MM.1S (cell line): ENCODE measurements at regions not wholly inside any gene's neighbourhood (a gene's known extent, or its start where the extent isn't known, plus 50 kb on each side); places are given as distances from the start of the nearest gene placed in this dataset.

Experiments used
- DNase-seq: peaks from one replicate; pipeline ENCODE4 v3.0.0-alpha.2; 2015
- H2AFZ ChIP-seq: fragments of 300-600 bp; sonication (generic); 2 replicates; pipeline ENCODE4 v1.6.0; 2016; ENCODE audit warnings: antibody characterized with exemption, low read length
- H3F3A ChIP-seq: fragments of 300-600 bp; sonication (generic); 2 replicates; pipeline ENCODE4 v1.6.1; 2016; ENCODE audit warnings: mild to moderate bottlenecking, antibody characterized with exemption, low read length, moderate library complexity, mixed read lengths; ENCODE audit not compliant: insufficient read depth
- H3K27ac ChIP-seq: fragments of 300-600 bp; sonication (generic); 2 replicates; pipeline ENCODE4 v1.5.1; 2016; ENCODE audit warnings: mild to moderate bottlenecking, low read length
- H3K27me3 ChIP-seq: fragments of 300-600 bp; sonication (generic); replicated peaks from 2 replicates; pipeline ENCODE4 v1.6.0; 2016; ENCODE audit warnings: low read length; ENCODE audit not compliant: insufficient read depth
- H3K36me3 ChIP-seq: fragments of 300-600 bp; sonication (generic); replicated peaks from 2 replicates; pipeline ENCODE4 v1.6.1; 2016; ENCODE audit warnings: mild to moderate bottlenecking, low read length, mixed read lengths; ENCODE audit not compliant: insufficient read depth
- H3K4me1 ChIP-seq: fragments of 300-600 bp; sonication (generic); 2 replicates; pipeline ENCODE4 v1.6.1; 2016; ENCODE audit warnings: low read length, mixed read lengths
- H3K4me2 ChIP-seq: fragments of 300-600 bp; sonication (generic); 2 replicates; pipeline ENCODE4 v1.6.0; 2016; ENCODE audit warnings: low read depth, low read length
- H3K4me3 ChIP-seq: fragments of 300-600 bp; sonication (generic); 2 replicates; pipeline ENCODE4 v1.5.1; 2016; ENCODE audit warnings: low read length, mixed read lengths
- H3K79me2 ChIP-seq: fragments of 300-600 bp; sonication (generic); 2 replicates; pipeline ENCODE4 v1.6.1; 2016; ENCODE audit warnings: mixed run types, low read length, mixed read lengths
- H3K9ac ChIP-seq: fragments of 300-600 bp; sonication (generic); 2 replicates; pipeline ENCODE4 v1.6.1; 2016; ENCODE audit warnings: low read length, mixed read lengths
- H3K9me2 ChIP-seq: fragments of 300-600 bp; sonication (generic); replicated peaks from 2 replicates; pipeline ENCODE4 v1.6.1; 2016; ENCODE audit warnings: mild to moderate bottlenecking, low read length, mixed read lengths; ENCODE audit not compliant: insufficient read depth
- H3K9me3 ChIP-seq: fragments of 300-600 bp; sonication (generic); replicated peaks from 2 replicates; pipeline ENCODE4 v1.6.1; 2016; ENCODE audit warnings: mild to moderate bottlenecking, low read length, mixed read lengths; ENCODE audit not compliant: insufficient read depth
- H4K20me1 ChIP-seq: fragments of 300-600 bp; sonication (generic); 2 replicates; pipeline ENCODE4 v1.6.1; 2016; ENCODE audit warnings: mild to moderate bottlenecking, low read length, moderate library complexity, mixed read lengths; ENCODE audit not compliant: insufficient read depth
- CTCF ChIP-seq: fragments of 300-600 bp; sonication (generic); IDR thresholded peaks from 2 replicates; pipeline ENCODE4 v1.5.1; 2016; ENCODE audit warnings: antibody characterized with exemption, low read length, mixed read lengths
- EZH2 ChIP-seq: fragments of 300-600 bp; sonication (generic); optimal IDR thresholded peaks from 2 replicates; pipeline ENCODE3; 2017; ENCODE audit warnings: low read depth, mild to moderate bottlenecking, antibody characterized with exemption, low read length, mixed read lengths
- EZH2phosphoT487 ChIP-seq: fragments of 300-600 bp; sonication (generic); IDR thresholded peaks from 2 replicates; pipeline ENCODE4 v1.6.1; 2018; ENCODE audit warnings: antibody characterized with exemption, low read length

- Histone ChIP-seq H3K9me3 (no peaks in the 10 kb centered on the region), H2AFZ (no peak overlapping the region), H3K9ac (no peak overlapping the region), H3K36me3 (no peaks in the 10 kb centered on the region), H3K4me1 (no peaks in the 10 kb centered on the region), H3K27me3 (no peaks in the 10 kb centered on the region), H3K9me2 (no peaks in the 10 kb centered on the region), H3F3A (no peaks in the 10 kb centered on the region), H3K4me2 (no peak overlapping the region), H3K4me3 (no peak overlapping the region), H4K20me1 (no peaks in the 10 kb centered on the region), H3K79me2 (no peaks in the 10 kb centered on the region), H3K27ac (no peak overlapping the region)
- no peak for DNase-seq
- TF ChIP-seq CTCF (no peak), EZH2 (no peak), EZH2phosphoT487 (no peak)
Measured at GRCh38 chr16:65342231-65342866, 220.5 kb upstream of the CDH11 start.

DNA sequence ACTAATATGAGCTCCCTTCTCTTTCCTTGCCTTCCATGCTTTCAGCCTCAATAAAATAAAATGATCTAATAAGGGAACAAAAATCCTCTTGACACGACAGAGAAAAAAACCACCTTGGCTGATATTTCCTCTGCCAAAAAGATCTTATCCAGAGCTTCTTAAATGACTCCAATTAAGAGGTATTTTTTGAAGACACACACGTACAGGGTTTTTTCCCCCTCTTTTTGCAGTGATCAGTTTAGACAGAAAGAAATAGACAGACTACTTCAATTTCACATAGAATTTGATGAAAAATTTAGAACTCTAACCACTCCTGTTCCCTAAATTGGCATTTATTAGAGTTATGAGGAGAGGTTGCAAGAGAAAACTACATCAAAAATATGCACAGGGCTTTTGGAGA lies 217.2 kb upstream of the CDH11 start:
- Histone ChIP-seq H4K20me1 (no peaks in the 10 kb centered on the region), H3K4me2 (no peak overlapping the region), H3K4me1 (no peaks in the 10 kb centered on the region), H3K79me2 (no peaks in the 10 kb centered on the region), H3K27me3 (no peaks in the 10 kb centered on the region), H3K9me2 (no peaks in the 10 kb centered on the region), H3K4me3 (no peak overlapping the region), H3F3A (no peaks in the 10 kb centered on the region), H3K9ac (no peak overlapping the region), H3K36me3 (no peaks in the 10 kb centered on the region), H2AFZ (no peak overlapping the region), H3K9me3 (no peaks in the 10 kb centered on the region), H3K27ac (no peak overlapping the region)
- DNase-seq: no peak
- TF ChIP-seq EZH2phosphoT487 (no peak), CTCF (no peak), EZH2 (no peak)

GRCh38 chr16:65336160-65336559 lies 214.3 kb upstream of the CDH11 start:
- Histone ChIP-seq H3K9ac (no peak overlapping the region), H3K36me3 (no peaks in the 10 kb centered on the region), H4K20me1 (no peaks in the 10 kb centered on the region), H3F3A (no peaks in the 10 kb centered on the region), H3K27ac (no peak overlapping the region), H3K9me3 (no peaks in the 10 kb centered on the region), H3K4me3 (no peak overlapping the region), H3K79me2 (no peaks in the 10 kb centered on the region), H3K4me2 (no peak overlapping the region), H3K4me1 (no peaks in the 10 kb centered on the region), H3K27me3 (no peaks in the 10 kb centered on the region), H3K9me2 (no peaks in the 10 kb centered on the region), H2AFZ (no peak overlapping the region)
- TF ChIP-seq EZH2phosphoT487 (no peak), EZH2 (no peak), CTCF (no peak)
- DNase-seq: no peak
